Sigmoid colon (tissue), 4 donors: ENCODE measurements at regions not wholly inside any gene's neighbourhood (a gene's known extent, or its start where the extent isn't known, plus 50 kb on each side); places are given as distances from the start of the nearest gene placed in this dataset.

Experiments used
- CTCF ChIP-seq, 4 experiments: fragments of 450-650 bp in 3 of 4; fragments of 200-600 bp in 1 of 4; IDR thresholded peaks; one replicate each; pipeline ENCODE4 v1.5.1; 2016 to 2019; ENCODE audit warnings: antibody characterized with exemption in 4 of 4, mild to moderate bottlenecking in 3 of 4, moderate library complexity in 2 of 4
- EP300 ChIP-seq, 4 donors: sonication (generic); formaldehyde crosslinking; IDR thresholded peaks; one replicate each; pipeline ENCODE4 v1.6.1; 2017; ENCODE audit warnings: antibody characterized with exemption in 4 of 4
- POLR2A ChIP-seq, 2 donors: fragments of 450-650 bp; IDR thresholded peaks; one replicate each; pipeline ENCODE4 v1.6.1; 2016; ENCODE audit warnings: antibody characterized with exemption in 2 of 2, mild to moderate bottlenecking in 2 of 2, moderate library complexity in 2 of 2
- POLR2AphosphoS5 ChIP-seq, 4 donors: sonication (generic); formaldehyde crosslinking; IDR thresholded peaks; one replicate each; pipeline ENCODE4 v1.6.1; 2017; ENCODE audit warnings: antibody characterized with exemption in 4 of 4

- TF ChIP-seq POLR2A (IDR thresholded peaks at IDR 0.05) (no peak), EP300 (IDR thresholded peaks at IDR 0.05) (no peak), CTCF (IDR thresholded peaks at IDR 0.05) (no peak), POLR2AphosphoS5 (IDR thresholded peaks at IDR 0.05) (no peak)
Measured at GRCh38 chr18:75884728-75885127, 457.2 kb upstream of the SMIM21 start.
